Subcutaneous abdominal adipose tissue (tissue), 5 donors: ENCODE measurements at regions not wholly inside any gene's neighbourhood (a gene's known extent, or its start where the extent isn't known, plus 50 kb on each side); places are given as distances from the start of the nearest gene placed in this dataset.
A peak's percentile ranks its signal among the peaks of the same experiment; 100 is the strongest.
"Not testable (repeated sequence)": the region's sequence is repeated elsewhere in the genome, so short reads cannot be mapped to it uniquely, and the experiment has no call there.

ENCODE experiments used
- H3K27ac ChIP-seq: one replicate; pipeline ENCODE4 v1.7.0; 2013; ENCODE audit warnings: low read depth, mild to moderate bottlenecking, inconsistent platforms, low read length, moderate library complexity
- H3K27me3 ChIP-seq, 5 donors: one replicate each; pipeline ENCODE4 v1.7.0; 2013; ENCODE audit warnings: low read length in 5 of 5, inconsistent platforms in 1 of 5; ENCODE audit not compliant: control insufficient read depth in 5 of 5, insufficient read depth in 4 of 5
- H3K36me3 ChIP-seq, 5 donors: one replicate each; pipeline ENCODE4 v1.7.0; 2013; ENCODE audit warnings: low read length in 5 of 5; ENCODE audit not compliant: control insufficient read depth in 5 of 5, insufficient read depth in 5 of 5
- H3K4me1 ChIP-seq, 5 donors: one replicate each; pipeline ENCODE4 v1.7.0; 2013; ENCODE audit warnings: low read length in 5 of 5, mild to moderate bottlenecking in 3 of 5, moderate library complexity in 1 of 5; ENCODE audit not compliant: control insufficient read depth in 5 of 5, insufficient read depth in 5 of 5
- H3K4me3 ChIP-seq, 5 donors: one replicate each; pipeline ENCODE4 v1.7.0; 2013; ENCODE audit warnings: low read length in 5 of 5, low read depth in 1 of 5
- H3K9ac ChIP-seq, 5 donors: one replicate each; pipeline ENCODE4 v1.7.0; 2013; ENCODE audit warnings: low read length in 5 of 5, mild to moderate bottlenecking in 4 of 5, moderate library complexity in 3 of 5
- H3K9me3 ChIP-seq, 5 donors: one replicate each; pipeline ENCODE4 v1.7.0; 2013; ENCODE audit warnings: low read length in 5 of 5; ENCODE audit not compliant: control insufficient read depth in 5 of 5
- donor health status: healthy.
- donor health status: healthy.
- donor health status: healthy.
- donor health status: healthy.
- donor health status: healthy.

- no peak overlapping the region for H3K27ac ChIP-seq
- no peaks in the 10 kb centered on the region for H3K36me3 ChIP-seq
- H3K4me3 ChIP-seq, result no peak overlapping the region
- no peak overlapping the region for H3K9ac ChIP-seq
- no peaks in the 10 kb centered on the region for H3K4me1 ChIP-seq
- no peaks in the 10 kb centered on the region for H3K9me3 ChIP-seq
- H3K27me3 ChIP-seq, result no peaks in the 10 kb centered on the region
Observed at GRCh38 chr5:87560528-87560927, 147.8 kb upstream of the CCNH start.

GRCh38 chr5:87551911-87552310 is 139.2 kb upstream of the CCNH start:
- H3K4me3 ChIP-seq, result no peak overlapping the region
- no peaks in the 10 kb centered on the region for H3K27me3 ChIP-seq
- no peaks in the 10 kb centered on the region for H3K36me3 ChIP-seq
- H3K27ac ChIP-seq, result no peak overlapping the region
- no peak overlapping the region for H3K9ac ChIP-seq
- peaks cover 0 to 2% (median 0%) of the 10 kb centered on the region in 5 donors for H3K9me3 ChIP-seq
- no peaks in the 10 kb centered on the region for H3K4me1 ChIP-seq

- Histone ChIP-seq H3K9ac (no peak overlapping the region), H3K4me1 (peaks cover 0 to 12% (median 2%) of the 10 kb centered on the region in 5 donors), H3K4me3 (peak overlapping the region in 1 of 5 donors; percentile 19)
Observed at GRCh38 chr5:87541676-87542075, 128.9 kb upstream of the CCNH start.

GRCh38 chr5:87541033-87541432 is 128.3 kb upstream of the CCNH start:
- Histone ChIP-seq H3K4me3 (no peak overlapping the region), H3K36me3 (no peaks in the 10 kb centered on the region), H3K9me3 (no peaks in the 10 kb centered on the region), H3K9ac (no peak overlapping the region), H3K4me1 (peaks cover 0 to 12% (median 2%) of the 10 kb centered on the region in 5 donors), H3K27ac (no peak overlapping the region), H3K27me3 (no peaks in the 10 kb centered on the region)

More at GRCh38 chr5:87541676-87542075, 128.9 kb upstream of the CCNH start:
- Histone ChIP-seq H3K27ac (no peak overlapping the region), H3K27me3 (no peaks in the 10 kb centered on the region), H3K9me3 (no peaks in the 10 kb centered on the region), H3K36me3 (no peaks in the 10 kb centered on the region)

DNA sequence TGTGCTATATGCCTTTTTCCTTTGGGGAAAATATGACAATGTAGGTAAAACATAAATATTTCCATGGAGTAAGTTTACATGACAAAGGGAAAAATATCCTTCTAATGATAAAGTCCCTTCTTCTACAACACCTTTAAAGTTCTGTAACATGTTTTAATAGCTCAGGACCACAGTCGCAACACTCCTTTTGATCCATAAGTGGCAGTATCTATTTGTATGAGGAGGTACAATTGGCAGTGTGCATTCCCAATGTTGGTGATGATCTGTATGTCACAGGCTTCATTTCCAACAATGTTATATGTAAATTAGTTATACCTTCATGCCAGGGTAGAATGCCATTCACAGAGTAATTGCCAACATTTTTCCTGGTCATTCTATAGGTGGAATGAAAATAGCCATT is 127.1 kb upstream of the CCNH start:
- Histone ChIP-seq H3K4me1 (peaks cover 0 to 12% (median 2%) of the 10 kb centered on the region in 5 donors), H3K4me3 (no peak overlapping the region), H3K27me3 (no peaks in the 10 kb centered on the region), H3K9me3 (no peaks in the 10 kb centered on the region), H3K27ac (no peak overlapping the region), H3K36me3 (no peaks in the 10 kb centered on the region), H3K9ac (no peak overlapping the region)

- Histone ChIP-seq H3K4me3 (no peak overlapping the region), H3K9me3 (no peaks in the 10 kb centered on the region), H3K36me3 (no peaks in the 10 kb centered on the region), H3K4me1 (peaks cover 0 to 7% (median 2%) of the 10 kb centered on the region in 5 donors), H3K27me3 (no peaks in the 10 kb centered on the region), H3K27ac (no peak overlapping the region), H3K9ac (no peak overlapping the region)
Observed at GRCh38 chr5:87536365-87536764, 123.6 kb upstream of the CCNH start.

- no peak overlapping the region for H3K9ac ChIP-seq
- H3K27ac ChIP-seq, result no peak overlapping the region
- H3K4me1 ChIP-seq, result peaks cover 0 to 1% (median 0%) of the 10 kb centered on the region in 5 donors
- H3K4me3 ChIP-seq, result no peak overlapping the region
- H3K27me3 ChIP-seq, result no peaks in the 10 kb centered on the region
- H3K36me3 ChIP-seq, result no peaks in the 10 kb centered on the region
- H3K9me3 ChIP-seq, result no peaks in the 10 kb centered on the region
Observed at GRCh38 chr5:87535706-87536105, 123.0 kb upstream of the CCNH start.

GRCh38 chr5:87529486-87530076 is 116.9 kb upstream of the CCNH start:
- no peak overlapping the region for H3K9ac ChIP-seq
- no peak overlapping the region for H3K27ac ChIP-seq
- H3K9me3 ChIP-seq, result no peaks in the 10 kb centered on the region
- no peaks in the 10 kb centered on the region for H3K36me3 ChIP-seq
- no peaks in the 10 kb centered on the region for H3K27me3 ChIP-seq
- no peak overlapping the region for H3K4me3 ChIP-seq
- no peaks in the 10 kb centered on the region for H3K4me1 ChIP-seq

DNA sequence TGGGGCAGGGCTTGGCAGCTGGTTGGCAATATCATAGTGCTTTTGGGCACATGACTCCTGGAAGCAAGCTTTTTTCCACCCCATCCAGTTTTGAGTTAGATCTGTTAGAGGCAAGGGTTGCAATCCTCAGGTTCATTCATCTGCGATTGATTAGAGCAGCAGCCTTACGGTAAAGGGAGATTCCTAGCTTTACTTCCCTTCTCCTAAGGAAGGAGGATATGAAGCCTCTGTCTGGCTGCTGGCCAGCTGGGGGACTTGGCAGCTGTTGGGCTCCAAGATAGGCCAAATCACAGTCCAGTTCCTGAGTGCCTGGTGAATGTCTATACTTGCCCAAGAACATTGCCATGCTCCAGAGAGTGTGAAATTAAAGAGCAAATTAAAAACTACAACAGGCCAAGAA is 113.4 kb upstream of the CCNH start:
- Histone ChIP-seq H3K4me3 (no peak overlapping the region), H3K27me3 (no peaks in the 10 kb centered on the region), H3K36me3 (no peaks in the 10 kb centered on the region), H3K4me1 (no peaks in the 10 kb centered on the region), H3K9ac (no peak overlapping the region), H3K9me3 (no peaks in the 10 kb centered on the region), H3K27ac (no peak overlapping the region)

GRCh38 chr5:87524217-87524616 is 111.5 kb upstream of the CCNH start:
- no peaks in the 10 kb centered on the region for H3K27me3 ChIP-seq

GRCh38 chr5:87511778-87512177 is 99.0 kb upstream of the CCNH start:
- not testable (repeated sequence) for H3K36me3 ChIP-seq, H3K27ac ChIP-seq, H3K27me3 ChIP-seq, H3K9ac ChIP-seq, H3K4me1 ChIP-seq, H3K9me3 ChIP-seq, H3K4me3 ChIP-seq

More at GRCh38 chr5:87524217-87524616, 111.5 kb upstream of the CCNH start:
- Histone ChIP-seq H3K4me1 (no peaks in the 10 kb centered on the region), H3K27ac (no peak overlapping the region), H3K9ac (no peak overlapping the region), H3K9me3 (no peaks in the 10 kb centered on the region), H3K4me3 (no peak overlapping the region), H3K36me3 (no peaks in the 10 kb centered on the region)
